H1 (cell line): ENCODE measurements at regions not wholly inside any gene's neighbourhood (a gene's known extent, or its start where the extent isn't known, plus 50 kb on each side); places are given as distances from the start of the nearest gene placed in this dataset.

Source experiments
- CBX8 ChIP-seq: fragments of 300-800, 300-1000 bp; sonication (generic); IDR thresholded peaks from 2 replicates; pipeline ENCODE4 v1.7.1; 2016; ENCODE audit warnings: low read depth, low read length, borderline replicate concordance
- CTCF ChIP-seq, 3 experiments: IDR thresholded peaks; 1 replicate in 2 of 3; 2 replicates in 1 of 3; pipeline versions ENCODE4 v1.5.1 to v1.6.1; 2011; ENCODE audit warnings: low read length in 3 of 3, mild to moderate bottlenecking in 3 of 3, inconsistent platforms in 2 of 3, low read depth in 1 of 3, moderate library complexity in 1 of 3; ENCODE audit not compliant: insufficient read depth in 1 of 3; ENCODE audit errors: control extremely low read depth in 1 of 3
- E2F6 ChIP-seq: IDR thresholded peaks from 2 replicates; pipeline ENCODE4 v1.6.1; 2012; ENCODE audit warnings: inconsistent platforms
- GTF2F1 ChIP-seq: IDR thresholded peaks from 2 replicates; pipeline ENCODE4 v1.6.1; 2012; ENCODE audit warnings: low read depth, low read length, improper control_type of control experiment, borderline replicate concordance
- MAFK ChIP-seq: IDR thresholded peaks from 2 replicates; pipeline ENCODE4 v1.6.1; 2012; ENCODE audit warnings: low read depth, mild to moderate bottlenecking, improper control_type of control experiment, low read length
- MAX ChIP-seq: IDR thresholded peaks from 2 replicates; pipeline ENCODE4 v1.6.1; 2012; ENCODE audit warnings: inconsistent platforms
- POLR2A ChIP-seq, 2 experiments: IDR thresholded peaks; 1 replicate in 1 of 2; 2 replicates in 1 of 2; pipeline ENCODE4 v1.6.1; 2011; ENCODE audit warnings: low read depth in 2 of 2, low read length in 2 of 2, mild to moderate bottlenecking in 2 of 2; ENCODE audit errors: control extremely low read depth in 1 of 2
- RAD21 ChIP-seq, 2 experiments: IDR thresholded peaks in 1 of 2; conservative IDR thresholded peaks in 1 of 2; 2 replicates each; pipeline ENCODE4 v1.6.1; 2011; ENCODE audit warnings: low read depth in 2 of 2, low read length in 2 of 2, improper control_type of control experiment in 1 of 2, inconsistent platforms in 1 of 2, mild to moderate bottlenecking in 1 of 2, moderate library complexity in 1 of 2
- SUZ12 ChIP-seq: fragments of 200-600 bp; sonication (generic); IDR thresholded peaks from 2 replicates; pipeline ENCODE4 v1.6.1; 2012; ENCODE audit warnings: mild to moderate bottlenecking, inconsistent platforms, low read length, moderate library complexity, mixed read lengths
- TAF1 ChIP-seq: IDR thresholded peaks from 2 replicates; pipeline ENCODE4 v1.6.1; 2011; ENCODE audit warnings: mild to moderate bottlenecking, low read depth, low read length
- TBP ChIP-seq: IDR thresholded peaks from 2 replicates; pipeline ENCODE4 v1.6.1; 2011; ENCODE audit warnings: low read depth, low read length, improper control_type of control experiment
- ZNF274 ChIP-seq: IDR thresholded peaks from 2 replicates; pipeline ENCODE4 v1.7.0; 2012; ENCODE audit warnings: low read length, borderline replicate concordance; ENCODE audit errors: extremely low read depth

DNA sequence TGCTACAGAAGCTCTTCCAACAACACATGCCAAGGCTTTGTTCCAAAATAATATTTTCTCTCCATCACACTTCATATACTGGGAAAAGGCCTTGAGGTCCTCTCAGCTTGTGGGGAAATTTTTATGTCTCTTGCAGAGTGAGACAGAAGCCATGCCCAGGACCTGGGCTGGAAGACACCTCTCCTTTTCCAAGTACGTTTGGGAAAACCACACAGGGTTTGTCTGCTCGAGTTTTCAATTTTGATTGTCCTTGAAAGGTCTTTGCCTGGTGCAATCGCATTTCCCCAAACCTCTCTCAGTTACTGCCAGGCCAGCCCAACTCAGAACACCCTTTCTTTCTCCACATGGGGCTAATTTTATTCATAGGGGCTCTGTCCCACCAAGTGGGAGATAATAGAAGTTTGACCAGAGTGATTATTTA is 272.2 kb downstream of the OSR1 start:
- TF ChIP-seq CTCF (IDR thresholded peaks at IDR 0.05; ENCODE audit: control extremely low read depth in 1 of 3, insufficient read depth in 1 of 3, low read depth in 1 of 3, low read length in 3 of 3) (no peak), E2F6 (no peak), POLR2A (IDR thresholded peaks at IDR 0.05; ENCODE audit: control extremely low read depth in 1 of 2, low read depth in 2 of 2, low read length in 2 of 2) (no peak), RAD21 (IDR thresholded peaks at IDR 0.05 in 1 of 2, conservative IDR thresholded peaks at IDR 0.05 in 1 of 2; ENCODE audit: low read depth in 2 of 2, low read length in 2 of 2) (no peak; a peak in 1 of 4 replicates), GTF2F1 (no peak), TAF1 (no peak), CBX8 (no peak), MAFK (no peak), MAX (no peak), ZNF274 (no peak), TBP (no peak), SUZ12 (no peak)
